ENCODE measurements at regions not wholly inside any gene's neighbourhood (a gene's known extent, or its start where the extent isn't known, plus 50 kb on each side); places are given as distances from the start of the nearest gene placed in this dataset.

DNA sequence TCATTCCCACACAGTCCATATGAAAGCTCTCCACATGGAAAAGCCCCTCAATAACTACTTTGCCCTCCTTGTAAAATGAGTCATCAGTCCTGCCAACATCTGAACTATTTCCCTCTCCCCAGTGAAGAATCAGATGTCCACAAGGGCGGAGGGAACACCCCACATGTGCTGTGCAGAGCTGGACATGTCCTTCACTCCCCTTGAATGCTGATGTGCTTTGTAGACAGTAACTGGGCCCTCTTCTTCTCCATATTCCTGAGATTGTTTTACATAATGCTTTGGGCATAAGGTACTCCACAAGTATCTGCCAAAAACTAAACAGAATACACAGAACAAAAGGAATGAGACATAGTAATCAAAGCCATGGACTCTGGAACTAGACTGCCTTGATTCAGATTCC lies 879.4 kb downstream of the BCL11A start:
- DNase-seq (ENCODE audit: low read depth) = no peak

DNA sequence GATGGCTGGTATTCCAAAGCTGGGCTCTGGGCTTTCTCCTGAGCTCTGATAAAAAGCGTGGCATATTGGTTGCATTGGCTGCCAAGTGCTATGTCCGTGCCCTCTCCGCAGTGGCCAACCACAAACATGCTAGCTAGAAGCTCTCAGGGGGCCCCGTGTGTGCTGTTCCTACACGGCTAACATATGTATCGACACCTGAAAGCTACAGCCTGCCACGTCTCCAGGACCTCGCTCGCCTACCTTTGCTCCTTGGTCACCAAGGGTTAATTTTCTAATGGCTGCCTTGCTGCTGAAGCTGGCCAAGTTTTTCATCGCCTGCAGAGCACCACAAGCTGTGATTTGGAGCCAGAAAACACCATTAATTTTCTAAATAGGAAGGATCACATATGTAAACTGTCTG lies 888.4 kb downstream of the BCL11A start:
- no peak for DNase-seq (ENCODE audit: low read depth)

DNA sequence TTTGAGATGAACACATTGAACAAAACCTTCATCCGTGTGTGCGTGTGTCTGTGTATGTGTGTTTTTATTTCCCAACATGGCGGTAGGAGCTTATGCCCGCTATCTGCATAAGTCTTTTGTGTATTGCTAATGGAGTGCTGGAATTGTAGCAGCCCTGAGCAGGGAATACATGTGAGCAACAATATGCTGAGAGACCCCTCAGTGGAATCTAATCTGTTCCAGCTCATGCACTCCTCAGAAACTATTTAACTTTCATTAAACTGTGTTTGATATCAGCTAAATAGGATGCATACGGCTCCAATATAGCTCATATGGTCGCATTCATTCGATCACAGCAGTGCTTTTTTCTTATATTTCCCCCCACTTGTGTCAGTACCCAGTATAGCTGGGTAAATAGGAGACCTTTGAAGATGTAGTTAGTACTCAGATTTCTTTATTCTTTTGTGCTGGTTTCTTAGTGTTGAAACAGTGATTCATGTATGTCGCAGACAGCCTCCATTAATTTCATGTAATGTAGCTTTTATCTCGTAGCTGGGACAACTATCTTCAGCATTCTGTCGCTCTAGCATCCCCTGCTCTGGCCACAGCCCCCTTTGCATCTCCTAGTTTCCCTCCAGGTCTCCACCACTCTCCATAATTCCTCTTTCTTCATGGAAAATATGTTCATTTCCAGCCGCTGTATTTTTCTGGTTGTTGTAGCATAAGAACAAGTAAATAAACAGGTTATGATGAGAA lies 891.2 kb downstream of the BCL11A start:
- no peak for DNase-seq (ENCODE audit: low read depth)

DNA sequence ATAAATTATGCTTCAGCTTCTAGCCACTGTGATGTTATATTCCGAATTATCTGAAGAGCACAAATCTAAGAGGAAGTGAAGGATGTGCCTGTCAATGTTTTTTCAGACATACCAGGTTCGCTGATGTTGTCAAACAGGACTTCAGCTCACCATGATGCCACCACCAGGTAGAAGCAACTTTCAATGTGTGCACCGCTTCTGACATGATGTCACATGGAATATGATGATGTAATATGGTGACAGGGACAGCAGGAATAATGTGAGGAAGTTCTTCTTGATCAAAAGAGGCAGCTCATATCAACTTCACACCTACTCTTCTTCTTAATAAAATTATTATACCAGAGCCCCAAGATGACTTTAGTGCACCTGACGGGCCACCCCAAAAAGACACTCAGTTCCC lies 893.2 kb downstream of the BCL11A start:
- no peak for DNase-seq (ENCODE audit: low read depth)

DNA sequence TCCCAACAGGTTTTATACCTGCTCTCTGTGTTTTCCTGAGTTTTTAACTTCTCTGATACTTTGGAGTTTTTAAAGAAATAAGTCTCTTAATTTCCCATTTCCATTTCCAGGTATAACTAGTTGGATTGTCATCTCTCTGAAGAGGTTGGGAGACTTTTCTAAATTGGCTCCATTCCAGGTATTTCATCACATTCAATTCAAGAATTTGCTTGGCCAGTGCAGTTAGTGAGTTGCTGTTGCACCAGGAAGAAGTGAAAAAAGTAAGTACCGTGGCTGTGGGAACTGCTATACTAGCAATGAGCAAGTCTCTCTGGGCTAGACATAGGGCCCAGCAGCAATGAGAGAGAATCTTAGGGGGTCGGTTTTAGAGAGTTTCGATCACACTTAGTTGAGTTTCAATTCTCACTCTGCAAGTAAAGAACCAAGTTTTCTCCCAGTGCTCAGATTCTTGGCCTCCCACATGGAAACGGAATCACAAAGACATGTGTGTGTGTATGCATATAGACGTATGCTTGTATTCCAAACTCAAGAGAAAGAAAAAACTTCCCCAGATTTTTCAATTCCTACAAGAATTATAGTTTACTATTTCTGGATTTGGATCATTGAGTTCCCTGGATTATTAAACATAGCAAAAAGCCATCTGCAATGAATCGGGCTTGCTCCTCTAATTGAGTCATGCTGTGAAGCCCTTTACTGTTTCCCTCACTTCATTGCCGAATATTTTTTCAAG lies 894.4 kb downstream of the BCL11A start:
- no peak for DNase-seq (ENCODE audit: low read depth)

DNA sequence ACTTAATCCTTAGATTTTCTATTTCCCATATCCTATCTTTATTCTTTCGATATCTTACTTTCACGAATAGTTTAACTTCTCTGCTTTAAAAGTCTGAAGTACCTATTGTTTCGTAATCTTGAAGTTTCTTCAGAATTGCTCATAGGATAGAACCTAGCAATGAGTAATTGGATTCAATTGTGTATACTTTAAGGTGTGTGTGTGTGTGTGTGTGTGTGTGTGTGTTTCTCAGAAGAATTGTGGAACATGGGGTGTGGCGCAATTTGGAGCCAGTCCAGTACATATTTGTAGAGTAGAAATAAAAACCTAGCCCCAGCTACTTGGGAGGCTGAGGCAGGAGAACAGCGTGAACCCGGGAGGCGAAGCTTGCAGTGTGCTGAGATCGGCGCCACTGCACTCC lies 897.6 kb downstream of the BCL11A start:
- no peak for DNase-seq (ENCODE audit: low read depth)

DNA sequence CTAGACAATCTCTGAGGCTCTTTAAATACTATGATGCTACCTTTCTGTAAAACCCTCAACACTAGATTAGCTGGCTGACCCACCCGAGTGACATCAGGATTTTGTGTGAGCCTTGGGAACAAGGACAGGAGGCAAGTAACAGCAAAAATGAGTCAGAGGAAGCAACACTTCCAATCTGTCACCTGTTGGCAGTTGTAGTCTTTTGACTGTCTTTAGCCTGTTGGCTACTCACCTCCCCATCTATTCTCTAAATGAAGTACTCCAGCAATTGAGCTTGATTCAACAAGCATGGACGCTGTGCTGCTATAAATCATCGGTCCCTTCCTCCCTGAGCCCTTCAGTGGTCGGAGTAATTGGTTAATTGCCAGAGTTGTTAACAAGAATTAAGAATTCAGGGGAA lies 898.7 kb downstream of the BCL11A start:
- DNase-seq (ENCODE audit: low read depth) = no peak

DNA sequence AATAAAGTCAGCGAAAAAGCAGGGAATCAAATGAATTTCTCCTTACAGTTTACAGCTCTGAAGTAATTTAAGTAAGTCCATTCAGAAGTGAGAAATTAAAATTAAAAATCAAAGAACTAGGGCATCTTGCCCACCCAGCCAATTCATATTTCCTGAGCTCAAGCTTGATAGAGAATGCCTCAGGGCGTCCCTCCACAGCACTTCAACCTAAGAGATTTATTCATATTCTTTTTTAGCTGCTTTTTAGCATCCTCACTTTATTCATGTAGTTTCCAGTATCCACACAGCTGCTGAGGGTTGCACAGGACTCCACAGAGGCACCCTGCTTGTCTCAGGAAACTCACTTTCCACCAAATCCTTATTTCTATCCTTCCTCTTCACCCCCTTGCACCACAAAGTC lies 900.3 kb downstream of the BCL11A start:
- DNase-seq (ENCODE audit: low read depth) = no peak

DNA sequence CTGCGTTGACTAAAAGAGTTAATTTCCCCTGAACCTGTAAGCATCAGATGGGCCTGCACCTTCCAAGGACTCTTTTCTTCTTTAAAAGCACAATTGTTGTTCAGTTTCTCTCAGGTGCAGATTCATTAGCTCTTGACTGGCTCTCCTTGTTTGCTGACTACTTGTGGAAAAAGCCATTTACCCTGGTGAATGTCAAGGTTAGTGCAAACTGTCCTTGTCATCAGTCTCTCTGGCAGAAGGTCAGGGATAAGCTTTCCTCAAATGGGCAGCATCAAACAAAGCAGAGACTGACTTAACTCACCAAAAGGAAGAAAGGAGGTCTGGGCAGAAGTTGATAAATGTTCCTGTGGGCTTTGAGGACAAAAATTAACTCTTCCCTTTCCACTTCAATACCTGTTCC lies 922.7 kb downstream of the BCL11A start:
- DNase-seq (ENCODE audit: low read depth) = no peak

DNA sequence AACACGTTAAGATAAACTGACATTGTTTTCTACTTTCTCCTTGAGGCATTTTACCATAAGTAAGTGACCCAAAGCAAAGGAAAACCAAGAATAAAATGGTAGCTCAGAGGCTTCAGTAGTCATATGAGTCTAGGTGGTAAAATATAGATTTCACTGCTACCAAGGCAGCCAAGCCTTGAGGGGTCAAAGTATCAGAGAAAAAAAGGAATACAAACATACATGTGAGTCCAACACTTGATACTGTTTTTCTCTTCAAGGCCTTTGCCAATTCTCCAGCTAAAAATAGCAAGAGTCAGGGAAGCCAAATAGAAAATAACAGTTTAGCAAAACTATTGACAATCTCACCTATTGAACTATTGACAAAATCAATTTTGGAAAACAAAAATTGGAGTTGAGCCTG lies 925.9 kb downstream of the BCL11A start:
- DNase-seq (ENCODE audit: low read depth) = no peak

DNA sequence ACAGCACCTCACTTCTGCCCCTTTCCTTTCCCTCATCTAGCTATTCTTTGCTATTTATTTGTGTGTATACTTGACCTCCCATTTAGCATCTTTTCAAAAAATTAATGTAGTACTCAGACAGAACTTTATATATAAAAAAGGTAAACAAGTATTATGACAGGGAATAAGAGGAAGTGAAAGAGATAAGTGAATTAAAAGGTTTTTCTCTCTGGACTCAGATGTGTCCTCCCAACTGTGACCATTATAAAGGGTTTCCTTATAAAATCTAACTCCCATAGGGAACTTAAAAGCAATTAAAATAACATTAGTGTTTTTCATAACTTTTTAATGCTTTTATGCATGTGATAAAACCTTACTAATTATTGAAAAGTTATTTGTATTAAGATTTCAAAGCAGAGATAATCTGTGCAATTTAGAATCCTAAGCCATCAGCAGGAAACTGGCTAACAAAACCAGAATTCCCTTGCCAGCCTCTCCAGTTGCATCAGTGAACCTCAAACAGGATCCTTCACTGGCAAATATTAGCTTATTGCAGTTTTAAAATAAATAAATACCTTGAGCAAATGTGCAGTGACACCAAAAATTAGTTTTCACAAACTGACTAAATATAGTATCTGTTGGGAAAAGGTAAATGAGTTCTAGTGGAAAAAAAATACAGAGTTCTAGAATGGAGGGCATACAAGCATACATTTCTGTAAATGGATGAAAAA lies 930.7 kb downstream of the BCL11A start:
- DNase-seq (ENCODE audit: low read depth) = no peak

DNA sequence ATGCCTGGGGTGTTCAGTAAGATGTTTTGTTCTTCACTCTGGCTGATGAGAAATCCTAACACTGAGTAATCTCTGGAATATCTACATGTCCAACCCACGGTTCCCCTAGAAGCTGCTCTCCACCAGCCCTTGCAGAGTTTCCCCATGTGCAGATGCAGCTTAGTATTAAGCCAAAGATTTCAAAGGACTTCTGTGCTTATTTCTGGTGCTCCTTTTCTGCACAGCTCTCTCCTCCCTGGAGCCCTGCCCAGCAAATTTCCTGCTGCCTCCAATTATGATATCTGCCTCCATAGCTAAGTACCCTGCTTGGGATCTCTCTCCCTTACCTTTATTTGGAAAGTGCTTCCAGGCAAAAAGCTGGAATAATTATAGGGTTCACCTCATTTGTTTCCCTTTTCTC lies 949.3 kb downstream of the BCL11A start:
- no peak for DNase-seq (ENCODE audit: low read depth)

DNA sequence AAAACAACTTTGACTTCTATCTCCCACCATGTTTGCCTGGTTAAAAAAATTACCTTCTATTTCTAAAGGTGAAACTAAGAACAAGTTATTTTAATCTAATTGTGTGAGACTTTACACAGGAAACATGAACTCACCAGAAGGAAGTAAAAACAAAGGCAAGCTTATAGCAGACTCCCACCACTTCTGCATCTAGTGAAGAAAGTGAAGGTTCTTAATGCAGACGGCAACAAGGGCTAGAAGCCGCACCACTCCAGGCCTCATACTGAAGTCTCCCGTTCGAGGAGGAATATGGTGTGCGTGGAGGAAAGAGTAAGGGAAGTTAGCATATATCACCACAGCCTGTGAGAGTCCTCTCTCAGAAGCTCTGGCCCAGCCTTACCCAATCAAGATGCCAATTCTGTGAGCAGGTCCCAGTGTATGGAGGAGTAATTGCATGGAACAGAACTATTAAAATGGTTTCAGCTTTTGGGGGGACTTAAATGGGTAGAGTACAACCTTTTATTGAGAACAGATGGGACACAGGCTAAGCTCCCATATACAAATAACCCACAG lies 958.7 kb downstream of the BCL11A start:
- DNase-seq (ENCODE audit: low read depth) = no peak

DNA sequence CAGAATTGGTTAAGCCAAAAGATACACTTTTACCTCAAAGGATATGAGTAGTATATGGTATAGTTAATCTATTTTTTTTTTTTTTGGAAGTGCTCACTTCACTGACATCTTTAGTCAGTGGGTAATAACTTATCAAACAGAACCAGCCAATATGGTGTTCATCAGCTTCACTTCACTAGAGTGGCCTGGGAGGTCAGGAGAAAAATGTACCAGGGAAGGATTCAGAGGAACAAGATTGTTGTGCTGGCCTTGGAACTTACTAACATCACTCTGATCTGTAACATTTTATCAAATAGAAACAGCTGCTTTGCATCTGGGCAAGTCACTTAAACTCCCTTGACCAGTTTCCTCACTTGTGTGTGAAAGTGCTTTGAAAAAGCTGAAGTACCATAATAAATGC lies 962.7 kb downstream of the BCL11A start:
- no peak for DNase-seq (ENCODE audit: low read depth)

DNA sequence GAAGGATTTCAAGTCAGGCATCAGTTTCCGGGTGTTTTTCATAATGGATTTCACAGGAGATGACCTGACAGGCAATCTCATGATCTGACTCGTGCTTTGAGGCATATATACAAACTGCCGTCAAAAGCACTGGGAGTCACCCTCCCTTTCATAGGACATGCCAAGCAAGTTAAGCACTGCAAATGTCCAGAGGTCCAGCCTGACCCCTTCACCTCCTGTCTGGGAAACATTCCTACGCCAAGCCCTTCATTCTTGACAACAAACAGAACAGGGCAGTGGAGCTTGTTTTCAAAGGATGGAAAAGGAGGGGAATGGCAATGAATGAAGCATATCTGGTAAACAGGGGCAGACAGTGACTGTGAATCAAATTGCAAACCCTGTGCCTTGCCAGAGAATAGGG lies 963.6 kb downstream of the BCL11A start:
- no peak for DNase-seq (ENCODE audit: low read depth)

DNA sequence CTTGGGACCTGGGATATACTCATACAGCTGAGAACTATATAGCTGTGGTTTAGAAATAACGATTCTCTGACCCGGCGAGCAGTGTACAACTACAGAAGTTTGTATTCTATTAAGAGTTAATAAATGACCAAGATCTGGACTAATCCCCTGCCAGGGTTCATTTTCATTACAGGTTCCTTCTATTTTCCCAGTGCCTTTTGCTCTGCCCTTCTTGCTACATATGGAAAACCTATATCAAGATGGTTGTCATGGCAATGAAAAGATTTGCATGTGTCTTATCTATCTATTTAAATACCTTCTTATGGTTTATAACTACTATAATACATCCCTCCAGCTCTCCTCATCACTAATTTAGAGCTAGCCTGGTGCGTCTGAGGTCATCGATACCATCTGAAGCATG lies 965.2 kb downstream of the BCL11A start:
- no peak for DNase-seq (ENCODE audit: low read depth)

DNA sequence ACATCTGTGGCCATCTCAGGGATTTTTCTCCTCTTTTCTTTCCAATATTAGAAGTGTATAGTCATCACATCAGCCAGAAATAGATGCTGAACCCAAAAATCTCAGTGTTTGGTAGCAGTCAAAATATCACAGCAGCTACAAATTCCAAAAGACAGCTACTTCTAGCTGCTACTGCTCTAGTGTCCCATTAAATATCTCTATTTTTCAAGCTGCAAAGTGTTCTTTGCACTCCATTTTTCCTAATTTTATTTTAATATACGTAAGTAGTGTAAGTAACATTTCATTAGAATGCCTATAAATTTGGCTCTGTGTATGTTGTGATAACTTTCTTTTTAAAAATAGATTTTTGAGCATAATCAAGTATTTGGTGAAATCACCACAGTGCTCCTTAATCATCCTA lies 967.3 kb downstream of the BCL11A start:
- no peak for DNase-seq (ENCODE audit: low read depth)

DNA sequence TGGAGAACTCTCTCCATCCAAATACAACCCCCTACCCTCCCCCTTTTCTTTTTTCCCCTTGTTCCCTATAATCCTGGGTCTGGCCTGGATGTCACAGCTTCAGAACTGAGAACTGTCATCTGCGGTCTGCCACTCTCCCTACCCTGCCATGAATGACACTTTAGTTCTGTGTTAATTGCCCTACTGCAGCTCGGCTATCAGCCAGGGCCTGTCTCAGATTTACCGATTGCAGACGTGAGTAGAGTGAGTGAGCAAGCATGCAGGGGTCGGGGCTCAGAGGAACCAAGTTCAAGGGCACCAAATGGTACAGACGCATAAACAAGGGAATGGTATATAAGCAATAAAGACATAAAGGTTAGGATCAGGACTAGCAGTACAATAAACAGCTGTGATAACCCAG lies 967.8 kb downstream of the BCL11A start:
- DNase-seq (ENCODE audit: low read depth) = no peak

DNA sequence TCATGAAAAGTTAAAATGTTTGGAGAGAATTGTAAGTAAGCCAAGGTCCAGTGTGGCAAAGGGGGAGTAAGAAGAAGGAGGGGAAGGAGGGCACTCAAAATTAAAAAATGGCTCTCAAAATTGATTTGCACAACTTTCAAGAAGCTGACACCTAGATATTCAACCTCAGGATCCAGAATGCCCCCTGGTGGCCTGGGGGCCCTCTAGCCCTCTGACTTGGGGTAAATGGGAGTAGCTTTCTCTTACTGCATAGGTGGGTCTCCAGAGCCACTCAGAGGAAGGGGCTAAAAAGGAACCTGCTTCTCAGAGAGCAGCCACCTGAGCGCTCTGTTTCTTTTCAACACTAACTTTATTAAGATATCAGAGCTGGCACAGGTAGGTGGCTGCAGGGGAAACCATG lies 968.5 kb downstream of the BCL11A start:
- DNase-seq (ENCODE audit: low read depth) = no peak

DNA sequence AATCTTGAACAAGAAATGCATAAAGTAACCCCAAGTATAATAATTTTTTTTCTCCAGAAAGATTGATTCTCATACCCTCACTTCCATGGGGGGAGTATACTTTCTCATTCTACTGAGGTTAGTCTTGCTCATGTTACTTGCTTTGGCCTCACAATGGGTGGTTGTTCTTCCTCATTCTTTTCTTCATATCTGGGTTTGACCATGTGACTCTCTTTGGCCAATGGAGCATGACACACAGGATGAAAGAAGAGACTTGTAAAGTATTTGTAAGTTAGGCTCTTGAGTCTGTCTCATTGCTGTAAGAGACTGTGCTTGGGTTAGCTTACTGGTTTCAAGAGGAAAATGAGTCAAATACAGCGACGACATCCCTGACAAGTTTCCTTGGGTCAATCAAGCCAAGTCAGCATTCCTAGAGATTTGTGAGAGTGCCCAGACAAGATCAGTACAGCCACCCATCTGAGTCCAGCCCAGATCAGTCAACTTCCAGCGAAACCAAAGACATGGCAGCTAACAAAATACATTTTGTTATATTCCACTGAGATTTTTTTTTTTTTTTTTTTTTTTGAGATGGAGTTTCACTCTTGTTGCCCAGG lies 970.2 kb downstream of the BCL11A start:
- DNase-seq (ENCODE audit: low read depth) = no peak

DNA sequence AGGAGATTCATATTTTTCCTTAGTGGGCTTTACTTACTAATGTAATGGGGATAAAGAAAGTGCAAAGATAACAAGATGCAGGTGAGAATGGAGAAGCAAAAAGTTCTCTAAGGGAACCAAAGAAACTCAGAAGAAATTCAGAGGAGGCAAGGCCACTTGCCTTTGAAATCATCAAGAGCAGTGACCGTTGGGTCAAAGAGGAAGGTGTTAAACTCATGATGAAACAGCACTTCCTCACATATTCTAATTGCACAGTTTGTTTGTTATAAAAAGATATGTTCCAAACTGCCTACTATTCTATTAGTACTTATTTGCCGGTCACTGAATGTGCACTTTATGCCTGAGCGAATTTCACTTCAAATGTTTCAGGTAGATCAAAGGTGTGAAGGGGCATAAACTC lies 975.1 kb downstream of the BCL11A start:
- no peak for DNase-seq (ENCODE audit: low read depth)

DNA sequence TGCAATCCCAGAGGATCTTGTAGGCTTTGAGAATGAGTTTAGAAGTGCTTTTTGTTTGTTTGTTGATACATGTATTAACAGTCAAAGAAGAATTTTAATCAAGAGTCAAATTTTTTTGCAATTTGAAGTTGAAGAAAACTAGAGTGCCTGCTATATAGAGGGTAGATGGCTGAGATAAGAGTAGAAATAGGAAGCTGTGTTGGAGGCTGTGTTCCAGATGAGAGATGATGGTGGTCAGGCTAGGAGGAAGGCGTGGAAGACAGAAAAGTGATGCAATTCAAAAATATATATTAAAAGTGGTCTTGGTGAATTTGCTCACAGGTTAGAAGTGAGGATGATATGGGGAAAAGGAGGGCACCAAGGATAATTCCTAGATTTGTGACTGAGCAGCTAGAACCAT lies 978.3 kb downstream of the BCL11A start:
- no peak for DNase-seq (ENCODE audit: low read depth)

DNA sequence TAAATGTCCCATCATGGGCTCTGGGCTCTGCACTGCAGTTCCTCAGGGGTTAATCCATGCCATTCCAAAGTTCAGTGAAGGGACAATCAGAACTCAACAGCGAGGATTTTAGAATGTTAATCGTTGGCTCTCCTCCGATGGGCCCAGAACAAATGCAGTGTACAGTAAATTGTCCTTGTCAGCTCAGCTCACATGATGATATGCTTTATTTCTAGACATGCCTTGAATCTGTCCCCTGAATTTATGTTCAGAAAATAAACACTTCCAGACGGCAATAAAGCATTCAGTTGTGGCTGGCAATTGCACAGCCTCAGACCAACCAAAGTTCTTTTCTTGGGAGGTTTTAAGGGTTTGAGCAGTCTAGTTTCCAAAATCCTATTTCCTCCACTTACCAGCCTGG lies 981.2 kb downstream of the BCL11A start:
- DNase-seq (ENCODE audit: low read depth) = no peak

Measured in stimulated activated CD8-positive, alpha-beta memory T cell treated with anti-CD3 and anti-CD28 coated beads, Interleukin-12 subunit alpha, Interleukin-12 subunit beta, amount 100 ng/mL, for 4 hours (primary cell).